Gastrocnemius medialis (tissue), 4 donors: ENCODE measurements at regions not wholly inside any gene's neighbourhood (a gene's known extent, or its start where the extent isn't known, plus 50 kb on each side); places are given as distances from the start of the nearest gene placed in this dataset.

Experiments used
- CTCF ChIP-seq, 5 experiments: fragments of 450-650 bp in 3 of 5; fragments of 200-600 bp in 2 of 5; sonication (generic) in 2 of 5; IDR thresholded peaks in 4 of 5; conservative IDR thresholded peaks in 1 of 5; 1 replicate in 4 of 5; 2 replicates in 1 of 5; pipeline ENCODE4 v1.5.1; 2016 to 2019; ENCODE audit warnings: antibody characterized with exemption in 5 of 5, mild to moderate bottlenecking in 3 of 5, moderate library complexity in 3 of 5
- POLR2A ChIP-seq, 2 donors: fragments of 450-650 bp; IDR thresholded peaks; one replicate each; pipeline ENCODE4 v1.6.1; 2017; ENCODE audit warnings: antibody characterized with exemption in 2 of 2, mild to moderate bottlenecking in 2 of 2, moderate library complexity in 2 of 2

GRCh38 chr6:156283091-156283490 is 494.1 kb upstream of the ARID1B start:
- TF ChIP-seq CTCF (IDR thresholded peaks at IDR 0.05 in 4 of 5, conservative IDR thresholded peaks at IDR 0.05 in 1 of 5) = no peak
- no peak for TF ChIP-seq POLR2A (IDR thresholded peaks at IDR 0.05)
